ENCODE measurements at regions not wholly inside any gene's neighbourhood (a gene's known extent, or its start where the extent isn't known, plus 50 kb on each side); places are given as distances from the start of the nearest gene placed in this dataset.
"Not testable (repeated sequence)": the region's sequence is repeated elsewhere in the genome, so short reads cannot be mapped to it uniquely, and the experiment has no call there.

- DNase-seq: no peak
Measured at GRCh38 chr2:175872721-175873120, 129.3 kb downstream of the LNPK start.

- no peak for DNase-seq
Measured at GRCh38 chr2:175872005-175872348, 130.1 kb downstream of the LNPK start.

- no peak for DNase-seq
Measured at GRCh38 chr2:175871331-175872004, 130.6 kb downstream of the LNPK start.

DNA sequence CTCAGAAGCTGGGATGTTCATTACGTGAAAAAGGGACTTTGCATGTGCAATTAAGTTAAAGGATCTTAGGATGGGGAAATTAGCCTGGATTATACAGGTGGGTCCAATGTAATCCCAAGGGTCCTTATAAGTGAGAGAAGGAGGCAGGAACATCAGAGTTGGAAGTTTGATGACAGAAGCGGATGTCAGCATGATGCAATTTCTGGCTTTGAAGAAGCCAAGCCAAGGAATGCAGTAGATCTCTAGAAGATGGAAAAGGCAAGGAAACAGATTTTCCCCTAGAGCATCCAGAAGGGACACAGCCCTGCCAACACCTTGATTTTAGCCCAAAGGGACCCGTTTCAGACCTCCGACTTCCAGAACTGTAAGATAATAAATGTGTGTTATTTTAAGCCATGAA is 136.4 kb downstream of the LNPK start:
- no peak for DNase-seq

GRCh38 chr2:175864137-175864850 is 137.8 kb downstream of the LNPK start:
- DNase-seq: no peak

DNA sequence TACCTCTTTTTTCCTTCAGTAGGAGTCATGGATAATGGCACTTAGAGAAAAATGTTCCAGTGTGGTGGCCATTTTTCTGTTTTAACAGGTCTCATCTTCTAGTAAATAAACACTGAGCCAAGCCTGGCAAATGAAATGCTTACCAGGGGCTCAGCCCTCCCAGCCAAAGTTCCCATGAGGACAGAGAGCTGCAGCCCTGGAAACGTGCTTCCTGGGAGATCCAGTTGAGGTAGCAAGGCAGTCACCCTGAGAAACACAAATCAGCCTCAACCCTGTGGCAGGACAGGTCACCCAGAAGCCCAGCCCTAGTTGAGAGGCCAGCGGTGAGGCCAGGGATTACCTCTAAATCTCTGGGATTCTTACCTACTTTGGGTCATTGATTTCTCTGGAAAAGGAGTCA is 140.1 kb downstream of the LNPK start:
- no peak for DNase-seq

DNA sequence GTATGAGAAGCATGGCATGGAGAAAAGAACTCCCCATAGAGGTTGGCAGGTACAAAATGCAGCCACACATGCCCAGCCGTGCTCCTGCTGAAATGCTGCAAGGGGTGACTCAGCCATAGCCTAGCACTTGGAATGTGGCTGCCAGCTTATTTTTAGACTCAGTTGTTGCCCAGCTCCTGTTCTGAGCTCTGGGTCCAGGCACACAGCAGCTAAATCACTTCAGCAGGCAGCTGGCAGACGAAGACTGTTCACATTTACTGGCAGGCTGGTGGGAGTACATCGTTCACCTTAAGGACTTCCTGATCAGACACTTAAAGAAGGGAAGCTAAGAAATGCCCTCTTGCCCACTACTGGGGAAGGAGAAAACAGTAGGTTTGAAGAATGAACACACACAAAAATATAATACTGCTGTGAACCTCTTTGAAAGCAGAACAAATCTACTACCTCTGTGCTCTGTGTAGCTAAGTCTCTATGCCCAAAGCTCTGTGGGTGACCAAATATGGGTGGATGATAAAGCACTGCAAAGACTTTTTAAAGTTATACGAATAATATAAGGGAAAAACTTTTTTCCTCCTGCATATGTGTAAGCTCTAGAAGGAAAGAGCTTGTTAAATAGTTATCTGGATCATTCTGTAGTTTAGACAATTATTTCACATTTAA is 146.1 kb downstream of the LNPK start:
- DNase-seq: no peak

DNA sequence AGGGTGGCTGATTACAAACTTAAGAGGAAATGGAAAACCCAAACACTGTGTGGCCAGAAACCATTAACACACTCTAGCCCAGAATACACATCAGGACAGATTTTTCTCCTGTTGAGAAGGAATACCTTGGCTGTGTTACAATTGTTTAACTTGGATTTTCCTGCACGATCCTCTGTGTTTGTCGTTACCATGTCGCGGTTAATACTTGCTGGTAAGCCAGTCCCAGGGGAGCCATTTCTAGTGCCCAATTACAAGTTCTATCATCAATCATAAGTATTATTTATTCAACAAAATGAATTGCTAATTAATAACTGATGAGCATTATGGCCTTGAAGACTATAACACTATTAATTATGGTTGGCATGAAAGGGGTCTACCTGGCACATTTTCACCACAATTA is 146.8 kb downstream of the LNPK start:
- no peak for DNase-seq

DNA sequence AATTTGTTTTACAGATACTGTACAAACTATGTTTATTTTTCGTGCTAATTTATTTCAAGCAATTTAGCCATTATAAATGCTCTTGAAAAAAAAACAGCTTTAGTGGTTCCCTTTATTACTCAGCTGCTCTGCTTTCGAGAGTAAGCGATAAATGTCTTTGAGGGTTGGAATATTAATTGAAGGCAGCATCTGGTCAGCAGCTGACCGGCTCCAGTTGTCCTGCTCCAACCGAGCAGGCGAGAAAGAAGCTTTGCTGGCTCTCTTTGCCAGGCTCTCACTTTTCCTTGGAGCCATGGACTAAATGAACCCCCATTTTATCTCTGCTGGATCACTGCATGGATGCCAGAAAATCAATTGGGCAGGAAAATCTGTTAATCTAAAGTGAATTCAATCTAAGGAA is 147.4 kb downstream of the LNPK start:
- DNase-seq: peak; percentile 41

- peak; percentile 25 for DNase-seq
Measured at GRCh38 chr2:175854129-175854528, 147.9 kb downstream of the LNPK start.

DNA sequence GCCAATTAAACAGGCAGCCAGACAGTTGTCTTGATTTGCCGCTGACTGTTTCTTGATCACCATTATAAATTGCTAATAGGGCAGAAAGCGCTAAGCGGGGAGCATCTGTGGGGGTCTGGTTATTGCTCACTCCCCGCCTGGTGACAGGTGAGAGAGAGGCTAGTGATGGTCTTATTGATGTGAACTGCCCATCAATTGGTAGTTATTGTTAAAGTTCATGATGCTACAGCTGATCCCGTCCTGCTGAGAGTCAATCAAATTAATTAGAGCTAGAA is 148.5 kb downstream of the LNPK start:
- DNase-seq: no peak

DNA sequence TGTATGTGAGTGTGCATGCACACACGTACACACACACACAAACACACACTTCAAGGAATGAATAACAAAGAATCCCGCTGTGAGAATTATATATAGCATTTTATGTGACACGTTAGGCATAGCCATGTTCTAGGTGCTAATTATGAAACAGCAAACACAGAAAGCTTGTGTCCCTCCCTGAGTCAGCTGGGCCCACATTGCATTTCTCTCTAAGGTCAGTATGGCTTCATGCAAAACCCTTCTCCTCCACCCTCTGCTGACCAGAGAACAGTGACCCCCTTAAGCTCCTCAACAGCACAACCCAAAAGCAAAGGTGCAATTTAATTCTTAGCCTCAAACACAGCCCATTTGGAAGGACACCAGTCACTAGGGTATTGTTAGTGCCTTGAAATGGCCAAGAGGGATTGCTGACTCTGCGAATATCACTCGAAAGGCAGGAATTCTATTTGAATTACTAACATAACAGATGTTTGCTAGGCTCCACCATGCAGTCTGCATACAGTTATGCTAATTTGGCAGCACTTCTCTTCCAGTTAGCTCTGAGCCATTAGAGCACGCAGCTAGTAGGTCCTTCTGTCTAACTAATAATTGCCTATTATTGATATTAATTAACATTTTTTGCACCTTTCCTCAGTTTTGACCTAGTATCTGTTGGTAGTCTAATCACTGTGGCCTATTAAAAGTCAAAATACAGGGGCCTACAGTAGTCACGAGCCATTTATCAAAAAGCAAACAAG is 149.0 kb downstream of the LNPK start:
- DNase-seq: peak; percentile 70

DNA sequence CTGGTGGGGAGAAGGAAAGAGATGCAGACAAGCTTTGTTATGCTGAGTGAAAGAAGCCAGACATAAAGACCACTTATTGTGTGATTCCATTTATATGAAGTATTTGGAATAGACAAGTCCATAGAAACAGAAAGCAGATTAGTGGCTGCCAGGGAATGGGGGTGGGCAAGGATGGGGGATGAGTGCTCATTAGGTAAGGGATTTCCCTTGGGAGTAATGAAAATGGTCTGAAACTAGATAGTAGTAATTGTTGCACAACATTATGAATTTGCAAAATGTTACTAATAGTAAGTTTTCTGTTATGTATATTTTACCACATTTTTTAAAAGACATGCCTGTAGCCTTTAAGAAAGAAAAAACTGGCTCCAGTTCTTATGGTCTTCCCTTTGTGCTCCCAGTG is 154.9 kb downstream of the LNPK start:
- DNase-seq: no peak

- no peak for DNase-seq
Measured at GRCh38 chr2:175844169-175844568, 157.9 kb downstream of the LNPK start.

- DNase-seq: no peak
Measured at GRCh38 chr2:175843625-175844024, 158.4 kb downstream of the LNPK start.

- DNase-seq: no peak
Measured at GRCh38 chr2:175842996-175843395, 159.1 kb downstream of the LNPK start.

DNA sequence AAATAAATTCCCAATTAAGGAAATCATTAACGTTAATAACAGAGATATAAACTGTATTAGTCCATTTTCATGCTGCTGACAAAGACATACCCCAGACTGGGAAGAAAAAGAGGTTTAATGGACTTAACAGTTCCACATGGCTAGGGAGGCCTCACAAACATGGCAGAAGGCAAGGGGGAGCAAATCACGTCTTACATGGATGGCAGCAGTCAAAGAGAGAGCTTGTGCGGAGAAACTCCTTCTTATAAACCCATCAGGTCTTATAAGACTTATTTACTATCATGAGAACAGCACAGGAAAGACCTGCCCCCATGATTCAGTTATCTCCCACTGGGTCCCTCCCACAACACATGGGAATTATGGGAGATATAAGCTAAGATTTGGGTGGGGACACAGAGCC is 161.3 kb downstream of the LNPK start:
- not testable (repeated sequence) for DNase-seq

DNA sequence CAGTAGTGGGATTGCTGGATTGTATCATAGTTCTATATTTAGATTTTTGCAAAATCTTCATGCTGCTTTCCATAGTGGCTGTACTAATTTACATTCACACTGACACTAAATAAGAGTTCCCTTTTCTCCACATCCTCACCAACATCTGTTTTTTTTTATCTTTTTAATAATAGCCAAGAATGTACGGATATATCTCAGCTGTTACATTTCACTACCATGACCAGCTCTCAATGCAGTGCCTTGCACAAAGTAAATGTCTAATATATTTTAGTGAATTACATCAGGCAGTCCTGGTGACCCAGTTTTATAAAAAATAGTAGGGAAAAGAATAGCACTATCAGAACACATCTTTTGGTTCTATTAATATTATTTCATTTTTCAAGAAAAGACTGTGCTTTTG is 161.8 kb downstream of the LNPK start:
- no peak for DNase-seq

DNA sequence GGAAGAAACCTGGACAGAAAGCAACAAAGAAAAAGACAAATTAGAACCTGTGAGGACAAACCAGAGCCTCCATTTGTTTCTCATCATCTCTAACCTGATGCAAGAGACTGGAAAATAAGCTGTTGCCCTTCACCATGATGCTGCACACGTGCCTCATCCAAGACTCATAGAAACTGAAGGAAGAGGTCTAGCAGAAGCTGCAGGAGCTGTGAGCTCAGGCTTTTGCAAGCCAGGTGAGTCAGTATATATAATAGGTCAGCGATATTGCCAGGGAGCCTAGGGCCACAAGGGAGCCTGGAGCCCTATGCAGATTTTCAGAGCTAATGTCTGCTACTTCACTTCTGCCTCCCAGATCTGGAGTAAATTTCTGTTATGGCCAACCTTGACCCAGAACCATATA is 163.1 kb downstream of the LNPK start:
- DNase-seq: no peak

- DNase-seq: no peak
Measured at GRCh38 chr2:175837046-175837445, 165.0 kb downstream of the LNPK start.

- DNase-seq: no peak
Measured at GRCh38 chr2:175836361-175836760, 165.7 kb downstream of the LNPK start.

DNA sequence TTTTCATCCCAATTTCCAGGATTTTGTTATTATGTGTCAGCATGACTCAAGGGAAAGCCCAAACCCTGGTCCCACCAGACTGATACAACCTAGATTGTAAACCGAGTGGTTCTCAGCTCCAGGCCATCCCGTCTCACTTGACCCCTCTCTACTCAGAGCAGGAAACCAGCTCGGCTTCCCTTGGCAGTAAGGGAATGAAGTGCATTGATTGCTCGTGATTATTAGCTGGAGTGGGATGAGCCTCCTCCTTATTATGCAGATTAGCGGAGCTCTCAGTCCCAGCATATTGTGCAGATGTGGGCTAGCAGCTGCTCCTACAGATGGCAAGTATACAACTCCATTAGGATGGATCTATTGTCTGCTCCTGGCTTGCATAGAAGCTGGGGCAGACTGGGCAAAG is 167.6 kb downstream of the LNPK start:
- DNase-seq: peak; percentile 57

DNA sequence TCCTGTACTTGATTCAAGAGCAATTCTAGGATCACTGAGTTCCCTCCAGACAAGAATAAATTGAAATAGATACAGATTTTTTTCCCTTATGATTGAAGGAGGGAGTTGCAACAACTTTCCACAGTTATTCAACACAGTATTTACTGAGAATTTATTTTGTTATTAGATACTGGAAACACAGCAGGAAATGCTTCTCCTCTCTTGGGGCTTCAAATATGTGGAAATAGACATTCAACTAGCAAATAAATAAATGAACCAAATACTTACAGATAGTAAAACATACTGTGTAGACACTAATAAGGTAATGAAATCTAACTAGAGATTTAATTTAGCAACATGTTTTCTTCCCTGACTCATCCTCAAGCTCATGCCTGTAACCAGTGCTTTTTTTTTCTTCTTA is 169.2 kb downstream of the LNPK start:
- no peak for DNase-seq

GRCh38 chr2:175829741-175830140 is 172.3 kb downstream of the LNPK start:
- no peak for DNase-seq
